SHP77 treated with DMSO at 0.1 percent for 48 hours (cell line): ENCODE measurements at regions not wholly inside any gene's neighbourhood (a gene's known extent, or its start where the extent isn't known, plus 50 kb on each side); places are given as distances from the start of the nearest gene placed in this dataset.
"Not testable (repeated sequence)": the region's sequence is repeated elsewhere in the genome, so short reads cannot be mapped to it uniquely, and the experiment has no call there.

Experiments used
- DNase-seq: peaks from one replicate; lab custom pipeline; 2025; lab: John Stamatoyannopoulos, UW

GRCh38 chr7:120186688-120187087, 86.3 kb upstream of the KCND2 start:
- no peak for DNase-seq

GRCh38 chr7:120189623-120190022, 83.4 kb upstream of the KCND2 start:
- no peak for DNase-seq

- no peak for DNase-seq
Measured at GRCh38 chr7:120190109-120190508, 82.9 kb upstream of the KCND2 start.

GRCh38 chr7:120190566-120190965, 82.4 kb upstream of the KCND2 start:
- DNase-seq: no peak

- DNase-seq: not testable (repeated sequence)
Measured at GRCh38 chr7:120191423-120191822, 81.6 kb upstream of the KCND2 start.

GRCh38 chr7:120201290-120201689, 71.7 kb upstream of the KCND2 start:
- no peak for DNase-seq

GRCh38 chr7:120205101-120205500, 67.9 kb upstream of the KCND2 start:
- no peak for DNase-seq

- DNase-seq: no peak
Measured at GRCh38 chr7:120207037-120207436, 65.9 kb upstream of the KCND2 start.

- DNase-seq: no peak
Measured at GRCh38 chr7:120215654-120216053, 57.3 kb upstream of the KCND2 start.

- no peak for DNase-seq
Measured at GRCh38 chr7:120216947-120217346, 56.0 kb upstream of the KCND2 start.

GRCh38 chr7:120218712-120219111, 54.3 kb upstream of the KCND2 start:
- DNase-seq: no peak

- DNase-seq: no peak
Measured at GRCh38 chr7:120221666-120222065, 51.3 kb upstream of the KCND2 start.
